HCT116 (cell line): ENCODE measurements at regions not wholly inside any gene's neighbourhood (a gene's known extent, or its start where the extent isn't known, plus 50 kb on each side); places are given as distances from the start of the nearest gene placed in this dataset.

Source experiments
- ATAC-seq: fragments of 200-7000 bp; cut with Tn5 transposase; 2 replicates; pipeline ENCODE4 v1.9.1; 2020; ENCODE audit warnings: mild to moderate bottlenecking, moderate library complexity
- BruUV-seq: library from RNA; stranded (reverse); fragments of 400-500 nt; replicated peaks from 2 replicates; lab custom pipeline; 2021; lab: Mats Ljungman, UMichigan
- CTCF ChIA-PET: fragments of 300-600 bp; sonication (Branson Sonifier 250); formaldehyde crosslinking; loops from one replicate; lab custom pipeline; 2021; ENCODE audit warnings: antibody characterized with exemption; lab: Charles Lee
- POLR2A ChIA-PET: fragments of 300-600, 350-600 bp; sonication (Branson Sonifier 250); formaldehyde crosslinking; loops from one replicate; lab custom pipeline; 2021; ENCODE audit warnings: antibody characterized with exemption; lab: Charles Lee
- RAD21 ChIA-PET, 2 experiments: fragments of 300-600 bp; sonication (Branson Sonifier 250); formaldehyde crosslinking; loops; one replicate each; lab custom pipeline; 2023; ENCODE audit warnings: low total read pairs in 2 of 2; ENCODE audit not compliant: uncharacterized antibody in 2 of 2, unreplicated experiment in 2 of 2, low non-redundant PET in 1 of 2; lab: Charles Lee
- DNase-seq: peaks from one replicate; pipeline ENCODE4 v3.0.0-alpha.2; 2010; ENCODE audit warnings: low read depth, low spot score
- H2AFZ ChIP-seq: fragments of 200-600 bp; shearing (Covaris generic), sonication (generic); 2 replicates; pipeline ENCODE4 v1.6.1; 2017; ENCODE audit warnings: low read depth, mixed run types, mixed read lengths, antibody characterized with exemption, low read length; ENCODE audit not compliant: poor library complexity, severe bottlenecking
- H3K27ac ChIP-seq: 2 replicates; pipeline ENCODE4 v1.5.1; 2012; ENCODE audit warnings: low read depth, low read length
- H3K27me3 ChIP-seq: fragments of 200-600 bp; sonication (generic); 2 replicates; pipeline ENCODE4 v1.6.1; 2016; ENCODE audit warnings: mixed run types, low read length, mixed read lengths; ENCODE audit not compliant: insufficient read depth
- H3K36me3 ChIP-seq, 2 experiments: fragments of 200-500 bp in 1 of 2; fragments of 200-600 bp in 1 of 2; sonication (Bioruptor generic) in 1 of 2; sonication (generic) in 1 of 2; 2 replicates each; pipeline versions ENCODE4 v1.5.1 to v1.6.1; 2014 to 2016; ENCODE audit warnings: low read length in 2 of 2, inconsistent platforms in 1 of 2, mixed read lengths in 1 of 2, mixed run types in 1 of 2; ENCODE audit not compliant: insufficient read depth in 2 of 2, control insufficient read depth in 1 of 2
- H3K4me1 ChIP-seq, 2 experiments: fragments of 200-600 bp in 1 of 2; sonication (generic) in 1 of 2; 2 replicates each; pipeline versions ENCODE4 v1.5.1 to v1.6.1; 2012 to 2017; ENCODE audit warnings: low read length in 2 of 2, inconsistent platforms in 1 of 2, mild to moderate bottlenecking in 1 of 2, mixed read lengths in 1 of 2, mixed run types in 1 of 2, moderate library complexity in 1 of 2; ENCODE audit not compliant: insufficient read depth in 2 of 2, control insufficient read depth in 1 of 2
- H3K4me2 ChIP-seq: fragments of 200-600 bp; sonication (generic); 2 replicates; pipeline ENCODE4 v1.6.1; 2017; ENCODE audit warnings: mixed run types, low read length, mixed read lengths
- H3K4me3 ChIP-seq, 2 experiments: fragments of 200-600 bp in 1 of 2; sonication (generic) in 1 of 2; replicated peaks in 1 of 2; 2 replicates each; pipeline ENCODE4 v1.5.1; 2011 to 2016; ENCODE audit warnings: low read length in 2 of 2, control low read depth in 1 of 2, low read depth in 1 of 2, mild to moderate bottlenecking in 1 of 2, mixed read lengths in 1 of 2, mixed run types in 1 of 2
- H3K79me2 ChIP-seq: fragments of 200-600 bp; sonication (generic); 2 replicates; pipeline ENCODE4 v1.6.1; 2017; ENCODE audit warnings: mild to moderate bottlenecking, mixed run types, low read length, moderate library complexity, mixed read lengths; ENCODE audit not compliant: insufficient read depth
- H3K9ac ChIP-seq: fragments of 200-600 bp; sonication (generic); 2 replicates; pipeline ENCODE4 v1.6.1; 2016; ENCODE audit warnings: low read length, mixed read lengths
- H3K9me2 ChIP-seq: fragments of 200-600 bp; sonication (generic), shearing (Covaris generic); 2 replicates; pipeline ENCODE4 v1.6.1; 2017; ENCODE audit warnings: mixed run types, mild to moderate bottlenecking, moderate library complexity; ENCODE audit not compliant: insufficient read depth
- H3K9me3 ChIP-seq, 2 experiments: fragments of 200-500 bp in 1 of 2; fragments of 200-600 bp in 1 of 2; sonication (Bioruptor generic) in 1 of 2; sonication (generic) in 1 of 2; 2 replicates each; pipeline ENCODE4 v1.6.1; 2014 to 2017; ENCODE audit warnings: low read length in 2 of 2, mixed read lengths in 2 of 2, inconsistent platforms in 1 of 2, low read depth in 1 of 2, mild to moderate bottlenecking in 1 of 2, mixed run types in 1 of 2, moderate library complexity in 1 of 2; ENCODE audit not compliant: control insufficient read depth in 1 of 2, insufficient read depth in 1 of 2
- H4K20me1 ChIP-seq: fragments of 200-600 bp; sonication (generic), shearing (Covaris generic); 2 replicates; pipeline ENCODE4 v1.6.1; 2017; ENCODE audit warnings: mixed run types, mild to moderate bottlenecking, moderate library complexity; ENCODE audit not compliant: insufficient read depth
- CBX3 ChIP-seq: IDR thresholded peaks from 2 replicates; pipeline ENCODE4 v1.6.1; 2012; ENCODE audit warnings: low read depth
- CEBPB ChIP-seq: IDR thresholded peaks from 2 replicates; pipeline ENCODE4 v1.6.1; 2012; ENCODE audit warnings: low read depth
- CTCF ChIP-seq, 3 experiments: fragments of 200-600 bp in 1 of 3; sonication (generic) in 1 of 3; IDR thresholded peaks in 2 of 3; conservative IDR thresholded peaks in 1 of 3; 2 replicates each; pipeline ENCODE4 v1.5.1; 2012 to 2017; ENCODE audit warnings: low read depth in 2 of 3, low read length in 2 of 3, antibody characterized with exemption in 1 of 3, borderline replicate concordance in 1 of 3, control low read depth in 1 of 3, mild to moderate bottlenecking in 1 of 3, mixed read lengths in 1 of 3, mixed run types in 1 of 3, moderate library complexity in 1 of 3; ENCODE audit not compliant: insufficient read depth in 1 of 3
- ELF1 ChIP-seq: IDR thresholded peaks from 2 replicates; pipeline ENCODE4 v1.6.1; 2012; ENCODE audit warnings: low read depth, borderline replicate concordance
- EZH2 ChIP-seq: fragments of 200-600 bp; sonication (generic); IDR thresholded peaks from 2 replicates; pipeline ENCODE4 v1.6.1; 2017; ENCODE audit warnings: antibody characterized with exemption, mixed run types
- EZH2phosphoT487 ChIP-seq: fragments of 200-600 bp; IDR thresholded peaks from 2 replicates; pipeline ENCODE4 v1.6.1; 2018; ENCODE audit warnings: antibody characterized with exemption, borderline replicate concordance
- FOSL1 ChIP-seq: IDR thresholded peaks from 2 replicates; pipeline ENCODE4 v1.6.1; 2012; ENCODE audit warnings: low read depth
- JUND ChIP-seq: IDR thresholded peaks from 2 replicates; pipeline ENCODE4 v1.6.1; 2012
- POLR2AphosphoS5 ChIP-seq: IDR thresholded peaks from 2 replicates; pipeline ENCODE4 v1.6.1; 2011; ENCODE audit warnings: mild to moderate bottlenecking, low read depth, low read length, moderate library complexity
- REST ChIP-seq: IDR thresholded peaks from 2 replicates; pipeline ENCODE4 v1.6.1; 2012; ENCODE audit warnings: low read depth
- SIN3A ChIP-seq: IDR thresholded peaks from 2 replicates; pipeline ENCODE4 v1.6.1; 2012; ENCODE audit warnings: low read depth
- SRF ChIP-seq: IDR thresholded peaks from 2 replicates; pipeline ENCODE4 v1.6.1; 2012; ENCODE audit warnings: low read depth
- YY1 ChIP-seq: IDR thresholded peaks from 2 replicates; pipeline ENCODE4 v1.6.1; 2011; ENCODE audit warnings: low read length, low read depth, moderate library complexity, mild to moderate bottlenecking; ENCODE audit not compliant: insufficient replicate concordance; ENCODE audit errors: extremely low read depth
- ZBTB33 ChIP-seq: IDR thresholded peaks from 2 replicates; pipeline ENCODE4 v1.6.1; 2011; ENCODE audit warnings: mild to moderate bottlenecking, low read length, moderate library complexity; ENCODE audit not compliant: insufficient replicate concordance; ENCODE audit errors: extremely low read depth
- ZFX ChIP-seq: fragments of 450-650 bp; IDR thresholded peaks from 2 replicates; pipeline ENCODE4 v1.6.1; 2017
- ZNF274 ChIP-seq: fragments of 200-500 bp; sonication (Bioruptor generic); IDR thresholded peaks from 2 replicates; pipeline ENCODE4 v1.6.1; 2014; ENCODE audit warnings: mild to moderate bottlenecking, low read depth, low read length, inconsistent platforms
- intact Hi-C: fragments of 100-400 bp; cut with micrococcal nuclease; formaldehyde crosslinking; loops from 2 replicates; pipeline ENCODE4 v1.10.0; 2022

- no peak for TF ChIP-seq REST
- no peak for TF ChIP-seq ELF1
- no peak for TF ChIP-seq YY1
- TF ChIP-seq ZFX: no peak
- TF ChIP-seq EZH2phosphoT487: no peak
- TF ChIP-seq CBX3: no peak
- TF ChIP-seq JUND: no peak
- TF ChIP-seq FOSL1: no peak
- TF ChIP-seq ZNF274: no peak
These were observed 160.9 kb upstream of the SATB1 start (continued) for GRCh38 chr3:18586076-18586475.

GRCh38 chr3:18585004-18585968 lies 160.1 kb upstream of the SATB1 start:
- H3K9me2 ChIP-seq: no peaks in the 10 kb centered on the region
- RAD21 ChIA-PET: no interaction called here
- H3K27ac ChIP-seq: no peak overlapping the region
- POLR2A ChIA-PET: no interaction called here
- DNase-seq: no peak
- TF ChIP-seq CTCF (IDR thresholded peaks at IDR 0.05 in 2 of 3, conservative IDR thresholded peaks at IDR 0.05 in 1 of 3; ENCODE audit: borderline replicate concordance in 1 of 3, insufficient read depth in 1 of 3, low read depth in 2 of 3, low read length in 2 of 3) (no peak), FOSL1 (no peak), EZH2phosphoT487 (no peak), ZBTB33 (no peak), SRF (no peak), CEBPB (no peak), CBX3 (no peak), POLR2AphosphoS5 (no peak), ELF1 (no peak), EZH2 (no peak), JUND (no peak), SIN3A (no peak)
- intact Hi-C loops: no loop called here
- no peaks in the 10 kb centered on the region for H4K20me1 ChIP-seq
- no peaks in the 10 kb centered on the region for H3K4me1 ChIP-seq
- no peak overlapping the region for H3K9ac ChIP-seq
- ATAC-seq: no peak
- H2AFZ ChIP-seq: no peak overlapping the region
- no peaks in the 10 kb centered on the region for H3K79me2 ChIP-seq
- no TSS peak for BruUV-seq
- H3K27me3 ChIP-seq: no peaks in the 10 kb centered on the region
- CTCF ChIA-PET: no interaction called here
- H3K4me3 ChIP-seq: no peak overlapping the region
- H3K4me2 ChIP-seq: no peak overlapping the region
- H3K36me3 ChIP-seq: no peaks in the 10 kb centered on the region
- no peaks in the 10 kb centered on the region for H3K9me3 ChIP-seq
